ENCODE measurements at regions not wholly inside any gene's neighbourhood (a gene's known extent, or its start where the extent isn't known, plus 50 kb on each side); places are given as distances from the start of the nearest gene placed in this dataset.

- TF ChIP-seq EZH2 (optimal IDR thresholded peaks at IDR 0.05; ENCODE audit: low read depth, low read length) (no peak), EZH2phosphoT487 (IDR thresholded peaks at IDR 0.05; ENCODE audit: low read length) (no peak)
Measured at GRCh38 chr4:42331914-42332368, 65.3 kb upstream of the SHISA3 start.
